AG04449 (cell line): ENCODE measurements at regions not wholly inside any gene's neighbourhood (a gene's known extent, or its start where the extent isn't known, plus 50 kb on each side); places are given as distances from the start of the nearest gene placed in this dataset.
"Not testable (repeated sequence)": the region's sequence is repeated elsewhere in the genome, so short reads cannot be mapped to it uniquely, and the experiment has no call there.

Experiments used
- CTCF ChIA-PET: fragments of 350-600 bp; formaldehyde crosslinking; extraction: SDS; loops from one replicate; lab custom pipeline; 2021; ENCODE audit warnings: antibody characterized with exemption; lab: Yijun Ruan, JAX
- POLR2A ChIA-PET: fragments of 400-600, 350-600 bp; formaldehyde crosslinking; extraction: SDS; loops from one replicate; lab custom pipeline; 2020; ENCODE audit warnings: antibody characterized with exemption, inconsistent platforms; lab: Yijun Ruan, JAX
- DNase-seq: peaks from one replicate; pipeline ENCODE4 v3.0.0-alpha.2; 2010; ENCODE audit warnings: low read depth, low spot score
- H3K4me3 ChIP-seq: 2 replicates; pipeline ENCODE4 v1.5.1; 2011; ENCODE audit warnings: low read depth, mild to moderate bottlenecking, control low read depth, low read length
- CTCF ChIP-seq: IDR thresholded peaks from one replicate; pipeline ENCODE4 v1.5.1; 2011; ENCODE audit warnings: mild to moderate bottlenecking, moderate library complexity, low read length, control low read depth, inconsistent platforms; ENCODE audit not compliant: insufficient read depth; ENCODE audit errors: missing control alignments

- no peak overlapping the region for H3K4me3 ChIP-seq
- CTCF ChIA-PET, result interaction anchor here (1.2 kb wide), 1 partner anchor 585 kb away, joined by 3 read pairs; no protein-coding TSS in a partner anchor
- no peak for DNase-seq
- no peak for TF ChIP-seq CTCF
- POLR2A ChIA-PET, result no interaction called here
Observed at GRCh38 chr12:84411031-84411430, 501.6 kb downstream of the SLC6A15 start.

DNA sequence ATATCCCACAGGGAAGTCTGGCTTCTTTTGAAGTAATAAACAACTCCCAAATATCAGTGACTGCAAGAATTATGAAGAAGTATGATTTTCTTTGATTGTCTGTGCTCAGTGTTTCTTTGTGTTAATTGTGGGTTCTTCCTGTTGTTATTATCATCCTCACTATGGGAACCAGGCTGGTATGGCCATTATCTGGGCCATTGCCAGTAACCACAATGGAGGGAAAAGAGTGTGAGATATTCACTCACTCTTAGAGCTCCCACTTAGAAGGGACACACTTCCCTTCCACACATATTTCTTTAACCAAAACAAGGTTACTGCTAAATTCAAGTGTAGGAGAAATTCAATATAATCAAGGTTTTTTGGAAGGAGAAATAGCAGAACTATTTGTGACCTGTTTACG is 503.7 kb downstream of the SLC6A15 start:
- CTCF ChIA-PET, result no interaction called here
- DNase-seq, result no peak
- TF ChIP-seq CTCF, result no peak
- POLR2A ChIA-PET, result no interaction called here
- no peak overlapping the region for H3K4me3 ChIP-seq

DNA sequence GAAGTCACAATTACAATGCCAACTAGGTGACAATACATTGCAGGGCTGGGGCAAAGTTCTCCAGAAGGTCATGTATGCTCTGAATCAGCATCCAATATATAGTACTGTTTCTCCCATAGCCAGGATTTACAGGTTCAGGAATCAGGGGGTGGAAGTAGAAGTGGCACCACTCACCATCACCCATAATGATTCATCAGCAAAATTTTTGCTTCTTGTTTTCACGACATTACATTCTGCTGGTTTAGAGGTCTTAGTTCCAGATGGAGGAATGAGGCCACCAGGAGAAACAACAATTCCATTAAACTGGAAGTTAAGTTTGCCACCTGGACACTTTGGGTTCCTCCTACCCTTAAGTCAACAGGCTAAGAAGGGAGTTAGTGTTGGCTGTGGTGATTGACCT is 505.9 kb downstream of the SLC6A15 start:
- DNase-seq, CTCF ChIA-PET, POLR2A ChIA-PET, H3K4me3 ChIP-seq: not testable (repeated sequence)

DNA sequence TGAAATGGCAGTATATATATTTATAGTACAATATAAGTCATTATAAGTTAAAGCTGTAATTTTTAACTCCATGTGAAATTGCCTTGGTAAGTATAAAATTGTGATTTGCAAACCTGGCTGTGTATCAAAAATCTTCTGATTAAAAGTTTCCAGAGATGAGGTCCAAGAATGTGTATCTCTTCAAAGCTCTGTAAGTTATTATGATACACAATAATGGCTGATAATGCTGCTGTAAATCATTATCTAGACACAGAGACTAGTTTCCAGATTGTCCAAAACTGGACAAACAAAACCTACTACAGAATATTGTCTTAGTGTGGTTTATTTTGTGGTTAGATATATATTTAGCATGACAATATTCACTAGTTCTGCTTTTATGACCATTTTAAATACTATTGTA is 514.8 kb downstream of the SLC6A15 start:
- DNase-seq, result no peak
- CTCF ChIA-PET, result interaction anchor here (1.2 to 6.1 kb wide), 3 partner anchors 95 to 1713 kb away, joined by 4 to 39 read pairs (median 10); no protein-coding TSS in a partner anchor
- POLR2A ChIA-PET, result no interaction called here
- TF ChIP-seq CTCF, result no peak
- H3K4me3 ChIP-seq, result no peak overlapping the region

- ChIA-PET POLR2A (no interaction called here), CTCF (interaction anchor here (0.6 to 6.1 kb wide), 5 partner anchors 96 to 1712 kb away, joined by 3 to 39 read pairs (median 4); no protein-coding TSS in a partner anchor)
- TF ChIP-seq CTCF, result no peak
- DNase-seq, result no peak
- H3K4me3 ChIP-seq, result no peak overlapping the region
Observed at GRCh38 chr12:84397263-84397662, 515.3 kb downstream of the SLC6A15 start.

DNA sequence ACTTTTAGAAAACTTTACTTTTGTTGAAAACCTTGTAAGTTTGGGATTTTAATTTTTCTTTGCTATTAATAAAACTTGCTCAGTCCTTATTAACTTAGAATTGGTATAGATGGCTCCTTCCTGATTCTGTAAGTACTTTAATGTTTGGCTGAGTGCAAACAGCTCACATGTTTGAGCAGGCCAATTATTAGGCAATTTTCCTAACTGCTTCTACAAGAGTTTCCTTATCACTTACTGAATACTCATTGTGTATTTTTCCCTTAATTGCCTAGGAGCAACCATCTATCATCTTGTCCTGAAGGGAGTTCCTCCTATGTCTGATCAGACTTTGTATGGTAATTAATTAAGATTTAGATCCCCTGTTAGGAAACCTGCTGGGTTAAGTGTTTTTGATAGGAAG is 521.4 kb downstream of the SLC6A15 start:
- H3K4me3 ChIP-seq, POLR2A ChIA-PET, CTCF ChIA-PET, DNase-seq: not testable (repeated sequence)

DNA sequence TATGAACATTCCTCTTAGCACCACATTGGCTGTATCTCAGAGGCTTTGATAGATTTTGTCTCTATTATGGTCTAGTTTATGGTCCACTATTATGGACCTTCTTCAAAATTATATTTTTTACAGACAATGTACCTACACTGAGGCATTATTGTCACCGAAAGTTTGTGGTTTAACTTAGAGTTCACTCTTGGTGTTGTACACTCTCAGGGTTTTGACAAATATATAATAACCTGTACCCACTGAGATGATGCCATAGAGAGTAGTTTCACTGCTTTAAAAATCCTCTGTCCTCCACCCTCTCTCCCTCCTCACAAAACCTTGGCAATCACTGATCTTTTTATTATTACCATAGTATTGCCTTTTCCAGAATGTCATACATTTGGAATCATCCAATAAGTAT is 528.2 kb downstream of the SLC6A15 start:
- ChIA-PET CTCF (no interaction called here), POLR2A (no interaction called here)
- DNase-seq, result no peak
- no peak for TF ChIP-seq CTCF
- H3K4me3 ChIP-seq, result no peak overlapping the region

GRCh38 chr12:84382486-84382885 is 530.1 kb downstream of the SLC6A15 start:
- DNase-seq, result peak; percentile 4
- CTCF ChIA-PET, POLR2A ChIA-PET, H3K4me3 ChIP-seq: not testable (repeated sequence)
